Frontal cortex (tissue), 3 donors: ENCODE measurements at regions not wholly inside any gene's neighbourhood (a gene's known extent, or its start where the extent isn't known, plus 50 kb on each side); places are given as distances from the start of the nearest gene placed in this dataset.
A peak's percentile ranks its signal among the peaks of the same experiment; 100 is the strongest.

Experiments
- DNase-seq, 2 donors: peaks; one replicate each; pipeline ENCODE4 v3.0.0; 2012; ENCODE audit warnings: low spot score in 2 of 2
- FAIRE-seq: peaks from 2 replicates; lab custom pipeline; 2012; peaks lifted over from hg19 to GRCh38; lab: Jason Lieb, UNC
- donor health status: control.
- donor health status: control.
- donor health status: control.

DNA sequence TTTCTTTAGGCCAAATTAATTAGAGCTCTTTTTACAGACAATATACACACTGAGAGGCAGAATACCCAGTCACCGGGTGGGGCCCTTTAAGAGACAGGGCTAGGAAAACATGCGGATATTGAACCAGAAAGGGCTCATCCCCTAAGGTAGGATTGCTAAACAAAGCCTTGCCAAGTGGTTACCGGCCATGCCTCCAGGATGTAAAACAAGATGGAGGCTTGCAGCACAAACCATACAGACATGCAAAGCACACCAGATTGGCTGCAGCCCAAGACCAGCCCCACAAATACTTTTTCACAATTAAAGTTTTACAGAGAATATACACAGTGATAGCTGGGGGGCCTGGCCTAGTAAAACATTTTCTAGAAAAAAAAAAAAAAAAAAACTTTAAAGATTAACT lies 210.0 kb downstream of the KLHL4 start:
- FAIRE-seq = no peak

DNA sequence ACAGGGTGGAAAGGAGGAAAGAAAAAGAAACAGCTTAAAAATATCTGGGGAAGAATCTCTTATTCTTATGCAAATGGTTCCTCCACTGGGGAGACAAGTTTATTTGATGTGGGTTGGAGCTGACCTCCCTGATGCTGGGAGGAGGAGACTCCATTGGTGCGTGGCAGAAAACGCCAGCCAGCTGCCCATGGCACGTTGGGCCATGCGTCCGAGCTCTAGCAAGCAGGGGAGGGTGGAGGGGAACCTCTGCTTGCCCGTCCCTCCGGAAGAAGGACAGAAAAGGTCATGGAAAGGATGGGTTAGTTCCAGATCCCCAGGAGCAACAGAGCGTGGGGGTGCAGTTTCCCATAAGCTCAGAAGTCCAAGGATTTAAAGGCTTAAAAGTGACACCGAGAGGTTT lies 210.4 kb downstream of the KLHL4 start:
- DNase-seq = no peak
- no peak for FAIRE-seq

More for the DNA sequence above, 210.0 kb downstream of the KLHL4 start:
- no peak for DNase-seq

DNA sequence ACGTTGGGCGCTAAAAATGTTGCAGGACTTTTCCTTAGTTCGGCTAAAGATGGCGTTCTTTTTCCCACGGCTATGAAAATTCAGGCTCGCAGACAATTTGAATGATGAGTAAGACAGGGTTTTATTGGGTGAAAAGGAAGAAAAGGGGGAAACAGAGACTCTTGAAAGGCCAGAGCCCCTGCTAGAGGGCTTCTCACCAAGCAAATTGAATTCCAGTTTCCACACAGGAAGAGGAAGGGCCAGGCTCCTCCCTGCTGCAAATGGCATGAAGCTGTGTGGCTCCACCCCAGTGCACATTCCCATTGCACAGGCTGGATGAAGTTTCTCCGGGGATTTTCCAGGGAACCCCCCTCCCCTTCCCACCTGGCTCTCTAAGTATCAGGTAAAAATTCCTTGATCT lies 210.9 kb downstream of the KLHL4 start:
- no peak for DNase-seq
- FAIRE-seq = no peak

GRCh38 chrX:87732133-87732532 lies 214.5 kb downstream of the KLHL4 start:
- no peak for DNase-seq
- FAIRE-seq = no peak

GRCh38 chrX:87736576-87736975 lies 219.0 kb downstream of the KLHL4 start:
- FAIRE-seq (no peak), DNase-seq (no peak)

GRCh38 chrX:87744391-87744790 lies 226.8 kb downstream of the KLHL4 start:
- DNase-seq (no peak), FAIRE-seq (no peak)

DNA sequence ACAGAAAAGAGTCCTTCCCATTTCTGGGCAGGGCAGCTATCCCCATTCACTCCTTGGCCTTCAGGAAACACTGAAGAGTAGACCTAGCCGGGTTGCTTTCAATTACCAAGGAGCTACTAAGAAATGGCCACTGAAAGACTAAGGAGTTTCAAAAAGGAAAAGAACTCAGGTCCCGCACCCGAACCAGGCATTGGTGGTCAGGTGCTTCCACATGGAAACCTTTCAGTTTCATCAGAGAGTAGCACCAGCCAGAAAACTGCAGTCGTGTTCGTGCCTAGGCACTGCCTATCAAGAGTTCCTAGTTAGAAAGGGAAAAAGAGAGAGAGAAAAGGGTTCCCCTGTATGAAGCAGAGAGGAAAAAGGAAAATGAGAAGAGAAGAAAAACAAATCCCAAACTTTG lies 237.9 kb downstream of the KLHL4 start:
- no peak for DNase-seq
- no peak for FAIRE-seq

- DNase-seq (no peak), FAIRE-seq (no peak)
Observed at GRCh38 chrX:87788976-87789375, 271.4 kb downstream of the KLHL4 start.

DNA sequence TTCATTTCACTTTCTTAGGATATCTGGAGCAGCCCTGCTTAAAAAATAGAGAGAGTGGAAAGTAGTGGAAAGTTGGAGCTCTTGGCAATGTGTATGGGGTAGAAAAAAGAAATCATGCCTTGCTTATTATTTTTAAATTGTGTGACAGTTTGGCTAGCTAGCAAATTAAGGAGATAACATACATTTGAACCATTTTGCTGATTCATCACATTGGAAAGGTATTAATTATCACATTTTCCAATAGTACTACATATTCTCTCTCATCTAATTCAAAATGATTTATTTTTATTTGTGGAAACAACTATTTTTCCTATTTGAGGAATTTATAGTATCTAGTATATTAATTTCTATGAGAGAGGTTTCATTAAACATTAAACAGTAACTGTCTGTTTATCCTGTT lies 280.4 kb downstream of the KLHL4 start:
- DNase-seq (no peak), FAIRE-seq (no peak)

- DNase-seq (no peak), FAIRE-seq (no peak)
Observed at GRCh38 chrX:87805829-87806490, 288.4 kb downstream of the KLHL4 start.

DNA sequence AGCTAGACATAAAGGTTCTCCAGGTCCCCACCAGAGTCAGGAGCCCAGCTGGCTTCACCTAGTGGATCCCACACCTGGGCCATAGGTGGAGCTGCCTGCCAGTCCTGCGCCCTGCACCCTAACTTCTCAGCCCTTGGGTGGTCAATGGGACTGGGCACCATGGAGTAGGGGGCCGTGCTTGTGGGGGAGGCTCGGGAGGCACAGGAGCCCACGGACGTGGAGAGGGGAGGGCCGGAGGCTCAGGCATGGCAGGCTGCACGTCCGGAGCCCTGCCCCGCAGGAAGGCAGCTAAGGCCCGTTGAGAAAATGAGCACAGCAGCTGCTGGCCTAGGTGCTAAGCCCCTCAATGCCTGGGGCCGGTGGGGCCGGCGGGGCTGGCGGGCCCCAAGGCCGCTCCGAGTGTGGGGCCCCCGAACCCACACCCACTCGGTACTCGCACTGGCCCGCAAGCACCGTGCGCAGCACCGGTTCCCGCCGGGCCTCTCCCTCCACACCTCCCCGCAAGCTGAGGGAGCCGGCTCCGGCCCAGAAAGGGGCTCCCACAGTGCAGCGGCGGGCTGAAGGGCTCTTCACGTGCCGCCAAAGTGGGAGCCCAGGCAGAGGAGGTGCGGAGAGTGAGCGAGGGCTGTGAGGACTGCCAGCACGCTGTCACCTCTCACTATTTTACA lies 291.1 kb downstream of the KLHL4 start:
- DNase-seq (no peak), FAIRE-seq (no peak)

DNA sequence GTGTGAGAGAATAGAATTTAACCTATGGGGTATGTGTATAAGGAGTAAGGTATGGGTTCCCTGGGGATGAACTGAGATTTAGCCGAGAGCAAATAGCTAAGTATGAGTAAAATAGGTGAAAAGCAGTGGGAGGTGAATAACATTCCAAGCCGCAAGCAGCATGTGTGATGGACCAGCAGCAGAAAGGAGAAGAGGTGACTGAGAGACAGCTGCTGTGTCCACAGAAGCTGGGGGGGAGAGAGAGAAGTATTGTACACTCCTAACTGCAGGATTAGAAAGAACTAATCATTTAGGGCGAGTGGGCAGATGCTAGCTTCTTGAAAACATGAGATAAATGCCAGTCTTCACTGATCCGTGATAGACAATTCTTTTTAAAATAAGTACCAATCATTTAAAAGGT lies 296.0 kb downstream of the KLHL4 start:
- FAIRE-seq = no peak
- DNase-seq = no peak

DNA sequence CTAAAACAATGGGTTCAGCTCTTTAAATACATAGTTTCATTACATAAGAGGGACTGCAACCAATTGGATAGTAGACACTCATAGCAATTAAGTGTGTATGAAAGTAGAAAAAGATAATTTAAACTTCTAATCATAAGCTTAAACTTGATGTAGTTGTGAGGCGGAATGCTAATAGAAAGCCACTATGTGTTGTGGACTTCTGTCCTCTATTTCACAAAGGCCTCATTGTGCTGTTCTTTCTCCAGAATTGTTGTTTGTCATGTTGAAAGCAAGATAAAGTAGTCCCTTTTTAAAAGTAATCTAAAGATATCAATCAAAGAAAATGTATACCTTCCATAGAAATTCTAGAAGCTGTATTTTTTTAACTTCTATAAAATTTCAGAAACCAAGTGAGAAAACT lies 329.4 kb downstream of the KLHL4 start:
- FAIRE-seq = peak; percentile 57
- DNase-seq = no peak

DNA sequence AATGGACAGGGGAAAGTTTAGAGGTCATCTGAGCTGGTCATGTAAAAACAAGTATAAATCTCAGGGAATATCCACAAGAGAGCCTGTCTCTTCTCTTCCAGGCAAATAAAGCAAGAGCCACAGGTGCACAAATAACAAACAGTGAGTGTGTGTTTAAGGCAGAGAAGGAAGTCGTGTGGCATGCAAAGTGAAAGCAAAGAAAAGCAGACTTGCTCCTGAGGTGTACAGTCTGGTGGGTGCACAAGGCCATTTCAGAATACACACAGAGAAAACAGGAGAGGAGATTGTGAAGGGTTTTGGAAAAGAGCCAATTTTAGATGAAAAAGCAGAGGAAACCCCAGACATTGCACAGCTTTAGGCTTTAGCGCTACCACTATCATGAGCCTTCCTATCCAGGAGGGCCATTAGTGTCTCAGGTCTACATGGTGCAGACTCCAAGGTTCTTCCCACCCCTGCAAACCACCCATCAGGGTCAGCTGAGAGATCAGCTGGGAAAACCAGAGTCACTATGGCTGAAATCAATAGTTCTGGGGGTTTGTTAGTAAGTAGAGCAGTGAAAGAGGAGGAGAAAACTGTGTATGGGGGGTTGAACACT lies 355.8 kb downstream of the KLHL4 start:
- DNase-seq (no peak), FAIRE-seq (no peak)

GRCh38 chrX:87874043-87874442 lies 356.4 kb downstream of the KLHL4 start:
- FAIRE-seq = no peak

DNA sequence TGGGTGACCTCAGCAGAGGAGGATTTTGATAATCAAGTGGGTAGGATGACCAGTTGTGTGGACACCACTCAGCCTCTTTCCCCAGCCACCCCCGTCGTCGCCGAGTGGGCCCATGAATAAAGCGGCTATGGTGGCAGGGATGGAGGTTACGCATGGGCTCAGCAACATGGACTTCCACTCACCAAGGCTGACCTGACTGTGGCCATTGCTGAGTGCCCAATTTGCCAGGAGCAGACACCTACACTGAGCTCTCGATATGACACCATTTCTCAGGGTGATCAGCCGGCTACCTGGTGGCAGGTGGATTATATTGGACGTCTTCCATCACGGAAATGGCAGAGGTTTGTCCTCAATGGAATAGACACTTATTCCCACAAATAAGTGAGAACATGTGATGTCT lies 361.3 kb downstream of the KLHL4 start:
- no peak for DNase-seq
- no peak for FAIRE-seq

More at GRCh38 chrX:87874043-87874442, 356.4 kb downstream of the KLHL4 start:
- DNase-seq = no peak

- no peak for FAIRE-seq
- DNase-seq = no peak
Observed at GRCh38 chrX:87890437-87890836, 372.8 kb downstream of the KLHL4 start.

DNA sequence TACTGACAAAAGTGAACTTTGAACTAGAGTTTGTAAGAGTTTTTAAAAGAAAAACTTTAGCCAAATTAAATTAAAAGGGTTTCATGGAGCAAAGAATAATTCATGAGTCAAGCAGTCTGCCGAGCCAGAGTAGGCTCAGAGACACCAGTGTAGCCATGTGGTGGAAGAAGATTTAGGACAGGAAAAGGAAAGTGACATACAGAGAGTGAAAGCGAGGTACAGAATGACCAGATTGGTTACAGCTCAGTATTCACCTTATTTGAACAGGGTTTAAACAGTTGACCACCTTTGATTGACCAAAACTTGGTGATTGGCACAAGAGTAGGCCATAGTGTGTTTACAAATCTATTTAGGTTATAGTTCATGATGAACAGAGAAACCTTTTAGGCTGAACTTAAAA lies 377.8 kb downstream of the KLHL4 start:
- DNase-seq (no peak), FAIRE-seq (no peak)

DNA sequence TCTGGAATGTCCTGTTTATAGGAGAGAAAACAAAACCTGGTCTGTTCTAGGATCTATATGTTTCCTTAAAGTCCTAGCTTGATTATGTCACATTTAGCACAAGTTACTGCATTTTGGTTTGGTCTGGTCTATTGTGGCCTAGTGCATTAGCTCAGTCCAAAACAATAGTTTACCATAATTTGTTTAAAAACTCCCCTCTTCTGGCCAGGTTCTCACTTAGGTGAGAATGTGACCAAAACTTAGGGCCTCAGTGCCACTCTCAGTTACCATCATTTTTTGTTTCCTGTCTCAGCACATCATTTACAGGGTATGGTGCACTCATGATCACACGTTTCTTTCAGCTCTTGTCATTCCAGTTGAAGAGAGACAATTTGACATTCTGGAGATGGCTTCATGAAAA lies 378.5 kb downstream of the KLHL4 start:
- FAIRE-seq = no peak
- no peak for DNase-seq

GRCh38 chrX:87900320-87900908 lies 382.8 kb downstream of the KLHL4 start:
- no peak for DNase-seq
- FAIRE-seq = no peak

DNA sequence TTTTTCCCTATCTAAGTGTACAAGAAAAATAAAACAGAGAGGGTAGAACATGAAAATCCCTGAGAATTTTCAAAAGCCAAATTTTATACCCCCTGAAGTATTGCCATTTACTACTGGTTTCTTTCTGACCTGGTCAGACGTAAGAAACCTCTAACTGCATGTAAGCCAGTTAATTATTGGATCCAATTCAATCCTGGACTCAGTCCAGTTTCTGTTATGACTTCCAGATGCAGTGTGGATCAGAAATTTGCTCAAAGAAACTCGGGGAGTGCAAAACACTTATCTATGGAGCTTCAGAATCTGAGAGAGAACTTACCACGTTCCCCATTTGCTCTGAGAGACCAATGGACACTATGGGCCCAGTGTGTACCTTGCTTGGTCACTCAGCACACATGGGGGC lies 383.5 kb downstream of the KLHL4 start:
- FAIRE-seq (no peak), DNase-seq (no peak)
